ENCODE measurements at regions not wholly inside any gene's neighbourhood (a gene's known extent, or its start where the extent isn't known, plus 50 kb on each side); places are given as distances from the start of the nearest gene placed in this dataset.
"Not testable (repeated sequence)": the region's sequence is repeated elsewhere in the genome, so short reads cannot be mapped to it uniquely, and the experiment has no call there.

GRCh38 chr7:119957335-119957734, 315.6 kb upstream of the KCND2 start:
- FAIRE-seq = no peak
- DNase-seq (ENCODE audit: insufficient read length, low spot score) = no peak
- TF ChIP-seq POLR2A (IDR thresholded peaks at IDR 0.05; ENCODE audit: low read depth, low read length) = no peak

- DNase-seq (ENCODE audit: insufficient read length, low spot score) (no peak), FAIRE-seq (no peak)
Measured at GRCh38 chr7:119959811-119960210, 313.2 kb upstream of the KCND2 start.

GRCh38 chr7:119963654-119964053, 309.3 kb upstream of the KCND2 start:
- DNase-seq (ENCODE audit: insufficient read length, low spot score) (no peak), FAIRE-seq (no peak)
- no peak for TF ChIP-seq POLR2A (IDR thresholded peaks at IDR 0.05; ENCODE audit: low read depth, low read length)

More at GRCh38 chr7:119959811-119960210, 313.2 kb upstream of the KCND2 start:
- TF ChIP-seq POLR2A (IDR thresholded peaks at IDR 0.05; ENCODE audit: low read depth, low read length) = no peak

DNA sequence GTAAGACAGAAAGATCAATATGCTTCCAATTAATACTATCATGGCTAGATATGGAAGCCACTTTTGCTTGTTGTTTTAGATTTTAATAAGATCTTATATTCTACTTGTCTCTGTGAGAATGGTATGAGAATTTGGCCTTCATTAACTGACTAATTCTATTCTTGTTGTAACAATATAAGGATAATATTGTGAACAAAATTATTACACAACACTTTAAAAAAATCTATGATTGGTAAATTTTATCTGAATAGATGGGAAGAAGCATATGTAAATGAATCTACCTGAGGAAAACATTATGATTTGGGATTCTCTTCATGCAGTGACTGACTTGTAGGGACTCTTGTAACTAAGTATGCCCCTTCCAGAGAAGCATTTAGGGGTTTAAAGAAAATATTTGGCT, 308.9 kb upstream of the KCND2 start:
- TF ChIP-seq POLR2A (IDR thresholded peaks at IDR 0.05; ENCODE audit: low read depth, low read length) = no peak

GRCh38 chr7:119964788-119965542, 308.0 kb upstream of the KCND2 start:
- no peak for TF ChIP-seq POLR2A (IDR thresholded peaks at IDR 0.05; ENCODE audit: low read depth, low read length)
- FAIRE-seq = no peak
- DNase-seq (ENCODE audit: insufficient read length, low spot score) = no peak

More for the DNA sequence above, 308.9 kb upstream of the KCND2 start:
- FAIRE-seq = no peak
- DNase-seq (ENCODE audit: insufficient read length, low spot score) = no peak

DNA sequence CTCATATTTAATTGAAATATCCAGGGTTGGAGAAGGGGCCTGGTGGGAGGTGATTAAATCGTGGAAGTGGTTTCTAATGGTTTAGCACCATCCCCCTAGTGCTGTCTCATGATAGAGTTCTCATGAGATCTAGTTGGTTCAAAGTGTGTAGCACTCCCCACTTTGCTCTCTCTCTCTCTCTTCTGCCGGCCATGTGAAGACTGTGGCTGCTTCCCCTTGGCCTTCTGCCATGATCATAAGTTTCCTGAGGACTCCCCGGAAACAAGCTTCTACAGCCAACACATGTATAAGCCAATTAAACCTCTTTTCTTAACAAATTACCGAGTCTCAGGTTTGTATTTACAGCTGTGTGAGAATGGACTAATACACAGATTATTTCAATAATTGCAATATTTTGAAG, 305.8 kb upstream of the KCND2 start:
- no peak for TF ChIP-seq POLR2A (IDR thresholded peaks at IDR 0.05; ENCODE audit: low read depth, low read length)
- DNase-seq (ENCODE audit: insufficient read length, low spot score) = no peak
- FAIRE-seq = no peak

DNA sequence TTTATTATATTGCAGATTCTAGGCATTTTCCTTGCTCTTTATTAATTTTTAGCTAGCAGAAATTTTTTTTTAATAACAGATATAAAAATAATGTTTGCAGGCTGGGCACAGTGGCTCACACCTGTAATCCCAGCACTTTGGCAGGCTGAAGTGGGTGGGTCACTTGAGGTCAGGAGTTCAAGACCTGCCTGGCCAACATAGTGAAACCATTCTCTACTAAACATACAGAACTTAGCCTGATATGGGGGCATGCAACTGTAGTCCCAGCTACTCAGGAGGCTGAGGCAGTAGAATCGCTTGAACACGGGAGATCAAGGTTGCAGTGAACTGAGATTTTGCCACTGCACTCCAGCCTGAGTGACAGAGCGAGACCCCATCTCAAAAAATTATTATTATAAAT, 304.6 kb upstream of the KCND2 start:
- DNase-seq (ENCODE audit: insufficient read length, low spot score); FAIRE-seq: not testable (repeated sequence)

- DNase-seq (ENCODE audit: insufficient read length, low spot score) (no peak), FAIRE-seq (no peak)
- no peak for TF ChIP-seq POLR2A (IDR thresholded peaks at IDR 0.05; ENCODE audit: low read depth, low read length)
Measured at GRCh38 chr7:119969054-119969453, 303.9 kb upstream of the KCND2 start.

- FAIRE-seq = no peak
- no peak for TF ChIP-seq POLR2A (IDR thresholded peaks at IDR 0.05; ENCODE audit: low read depth, low read length)
- no peak for DNase-seq (ENCODE audit: insufficient read length, low spot score)
Measured at GRCh38 chr7:119969763-119970162, 303.2 kb upstream of the KCND2 start.

DNA sequence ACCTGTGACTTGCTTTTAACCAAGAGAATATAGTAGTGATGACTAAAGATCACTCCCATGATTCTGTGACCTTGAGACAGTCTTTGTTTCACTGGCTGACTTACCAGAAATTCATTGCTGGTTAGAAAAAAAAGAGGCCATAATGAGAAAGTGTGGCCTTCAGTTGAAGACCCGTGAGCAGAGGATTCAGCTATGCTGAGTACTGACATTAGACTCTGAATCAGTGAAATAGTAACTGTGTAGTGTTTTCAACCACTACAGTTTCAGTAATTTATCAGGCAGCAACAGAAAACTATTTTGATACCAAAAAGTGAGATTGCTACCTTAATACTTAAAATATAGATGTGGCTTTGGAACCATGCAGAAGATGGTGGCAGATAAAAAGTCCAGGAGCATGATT, 298.0 kb upstream of the KCND2 start:
- FAIRE-seq (no peak), DNase-seq (ENCODE audit: insufficient read length, low spot score) (no peak)
- TF ChIP-seq POLR2A (IDR thresholded peaks at IDR 0.05; ENCODE audit: low read depth, low read length) = no peak

- no peak for TF ChIP-seq POLR2A (IDR thresholded peaks at IDR 0.05; ENCODE audit: low read depth, low read length)
- FAIRE-seq = no peak
Measured at GRCh38 chr7:119982884-119983283, 290.1 kb upstream of the KCND2 start.

DNA sequence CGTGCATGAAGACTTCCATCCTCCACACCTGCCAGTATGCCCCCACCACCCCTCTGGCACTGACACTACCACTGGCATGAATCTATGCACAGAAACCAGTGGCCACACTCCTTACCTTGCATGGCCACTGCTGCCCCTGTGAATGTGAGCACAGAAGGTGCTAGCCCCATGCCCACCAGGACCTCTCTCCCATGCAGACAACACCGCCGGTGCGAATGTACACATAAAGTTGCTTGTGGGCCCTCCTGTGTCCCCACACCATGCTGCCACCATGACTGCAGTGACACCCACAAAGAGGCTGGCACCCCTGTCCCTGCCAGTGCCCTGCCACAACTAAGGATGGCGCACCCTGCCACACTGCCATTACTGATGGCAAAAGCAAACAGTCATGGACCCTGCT, 289.5 kb upstream of the KCND2 start:
- DNase-seq (ENCODE audit: insufficient read length, low spot score) (no peak), FAIRE-seq (no peak)
- no peak for TF ChIP-seq POLR2A (IDR thresholded peaks at IDR 0.05; ENCODE audit: low read depth, low read length)

More at GRCh38 chr7:119982884-119983283, 290.1 kb upstream of the KCND2 start:
- DNase-seq (ENCODE audit: insufficient read length, low spot score) = no peak

DNA sequence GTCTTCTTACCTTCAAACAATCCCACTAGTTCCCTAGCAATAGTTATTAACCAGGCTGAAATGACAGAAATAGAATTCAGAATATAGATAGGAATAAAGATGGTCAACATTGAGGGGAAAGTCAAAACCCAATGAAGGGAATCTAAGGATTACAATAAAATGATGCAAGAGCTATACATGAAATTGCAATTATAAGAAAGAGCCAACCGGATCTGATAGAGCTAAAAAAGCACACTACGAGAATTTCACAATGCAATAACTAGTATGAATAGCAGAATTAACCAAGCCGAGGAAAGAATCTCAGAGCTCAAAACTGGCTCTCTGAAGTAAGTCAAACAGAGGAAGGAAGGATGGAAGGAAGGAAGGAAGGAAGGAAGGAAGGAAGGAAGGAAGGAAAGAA, 288.7 kb upstream of the KCND2 start:
- no peak for DNase-seq (ENCODE audit: insufficient read length, low spot score)
- TF ChIP-seq POLR2A (IDR thresholded peaks at IDR 0.05; ENCODE audit: low read depth, low read length) = no peak
- no peak for FAIRE-seq

GRCh38 chr7:119988401-119988800, 284.6 kb upstream of the KCND2 start:
- no peak for TF ChIP-seq POLR2A (IDR thresholded peaks at IDR 0.05; ENCODE audit: low read depth, low read length)

DNA sequence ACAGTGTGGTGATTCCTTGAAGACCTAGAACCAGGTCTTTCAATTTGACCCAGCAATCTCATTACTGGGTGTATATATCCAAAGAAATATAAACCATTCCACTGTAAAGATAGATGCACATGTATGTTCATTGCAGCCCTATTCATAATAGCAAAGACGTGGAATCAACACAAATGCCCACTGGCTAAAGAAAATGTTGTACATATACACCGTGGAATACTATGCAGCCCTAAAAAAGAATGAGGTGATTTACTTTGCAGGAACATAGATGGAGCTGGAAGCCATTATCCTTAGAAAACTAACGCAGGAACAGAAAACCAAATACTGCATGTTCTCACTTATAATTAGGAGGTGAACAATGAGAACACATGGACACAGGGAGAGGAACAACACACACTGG, 278.0 kb upstream of the KCND2 start:
- no peak for FAIRE-seq
- DNase-seq (ENCODE audit: insufficient read length, low spot score) = no peak
- TF ChIP-seq POLR2A (IDR thresholded peaks at IDR 0.05; ENCODE audit: low read depth, low read length) = no peak

More at GRCh38 chr7:119988401-119988800, 284.6 kb upstream of the KCND2 start:
- DNase-seq (ENCODE audit: insufficient read length, low spot score) = no peak
- no peak for FAIRE-seq

Measured in H54 (cell line).